HUES48 (cell line): ENCODE measurements at regions not wholly inside any gene's neighbourhood (a gene's known extent, or its start where the extent isn't known, plus 50 kb on each side); places are given as distances from the start of the nearest gene placed in this dataset.

ENCODE experiments used
- H3K27ac ChIP-seq: one replicate; pipeline ENCODE4 v1.7.0; 2013; ENCODE audit warnings: low read depth, low read length, inconsistent platforms
- H3K27me3 ChIP-seq: 2 replicates; pipeline ENCODE4 v1.6.1; 2013; ENCODE audit warnings: mild to moderate bottlenecking, low read length; ENCODE audit not compliant: control insufficient read depth, insufficient read depth
- H3K36me3 ChIP-seq: 2 replicates; pipeline ENCODE4 v1.6.1; 2013; ENCODE audit warnings: low read length; ENCODE audit not compliant: control insufficient read depth, insufficient read depth
- H3K4me1 ChIP-seq: 2 replicates; pipeline ENCODE4 v1.6.1; 2013; ENCODE audit warnings: mild to moderate bottlenecking, low read length; ENCODE audit not compliant: control insufficient read depth, insufficient read depth
- H3K4me3 ChIP-seq: 2 replicates; pipeline ENCODE4 v1.5.1; 2013; ENCODE audit warnings: mild to moderate bottlenecking, low read depth, low read length
- H3K9ac ChIP-seq: 2 replicates; pipeline ENCODE4 v1.6.1; 2013; ENCODE audit warnings: mild to moderate bottlenecking, low read depth, low read length, moderate library complexity
- H3K9me3 ChIP-seq: 2 replicates; pipeline ENCODE4 v1.6.1; 2013; ENCODE audit warnings: low read length; ENCODE audit not compliant: control insufficient read depth, insufficient read depth

- no peaks in the 10 kb centered on the region for H3K27me3 ChIP-seq
- no peaks in the 10 kb centered on the region; the same call in 1 of the 2 replicates for H3K4me1 ChIP-seq
- no peaks in the 10 kb centered on the region for H3K36me3 ChIP-seq
- H3K9me3 ChIP-seq: peaks cover 33% of the 10 kb centered on the region
- no peak overlapping the region for H3K27ac ChIP-seq
- no peak overlapping the region for H3K4me3 ChIP-seq
- no peak overlapping the region for H3K9ac ChIP-seq
These were observed 210.8 kb upstream of the C1orf174 start for GRCh38 chr1:4110888-4111287.

DNA sequence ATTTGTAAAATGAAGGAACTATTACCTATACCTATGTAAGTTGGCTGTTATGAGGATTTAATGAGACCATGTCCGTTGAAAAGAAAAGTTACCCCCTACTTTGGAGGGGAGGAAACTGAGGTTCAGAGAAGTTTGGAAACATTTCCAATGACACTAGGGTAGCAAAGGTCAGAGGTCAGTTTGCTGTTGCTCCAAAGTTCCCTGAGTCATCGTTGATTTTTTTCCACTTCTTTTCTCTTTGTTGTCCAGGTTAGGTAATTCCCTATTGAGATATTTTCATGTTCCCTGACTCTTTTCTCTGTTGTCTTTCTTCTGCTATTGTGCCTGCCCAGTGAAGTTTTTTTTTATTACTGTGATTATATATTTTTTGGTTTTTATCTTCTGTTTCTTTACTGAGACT is 213.8 kb upstream of the C1orf174 start:
- H3K27ac ChIP-seq: no peak overlapping the region
- no peaks in the 10 kb centered on the region for H3K36me3 ChIP-seq
- no peaks in the 10 kb centered on the region for H3K4me1 ChIP-seq
- no peaks in the 10 kb centered on the region for H3K27me3 ChIP-seq
- no peak overlapping the region for H3K4me3 ChIP-seq
- no peak overlapping the region for H3K9ac ChIP-seq
- H3K9me3 ChIP-seq: peaks cover 34% of the 10 kb centered on the region

GRCh38 chr1:4115191-4115900 is 215.3 kb upstream of the C1orf174 start:
- Histone ChIP-seq H3K27ac (peak overlapping the region; percentile 30), H3K4me3 (no peak overlapping the region), H3K4me1 (no peaks in the 10 kb centered on the region), H3K36me3 (no peaks in the 10 kb centered on the region), H3K9me3 (peaks cover 41% of the 10 kb centered on the region), H3K9ac (no peak overlapping the region), H3K27me3 (no peaks in the 10 kb centered on the region)

DNA sequence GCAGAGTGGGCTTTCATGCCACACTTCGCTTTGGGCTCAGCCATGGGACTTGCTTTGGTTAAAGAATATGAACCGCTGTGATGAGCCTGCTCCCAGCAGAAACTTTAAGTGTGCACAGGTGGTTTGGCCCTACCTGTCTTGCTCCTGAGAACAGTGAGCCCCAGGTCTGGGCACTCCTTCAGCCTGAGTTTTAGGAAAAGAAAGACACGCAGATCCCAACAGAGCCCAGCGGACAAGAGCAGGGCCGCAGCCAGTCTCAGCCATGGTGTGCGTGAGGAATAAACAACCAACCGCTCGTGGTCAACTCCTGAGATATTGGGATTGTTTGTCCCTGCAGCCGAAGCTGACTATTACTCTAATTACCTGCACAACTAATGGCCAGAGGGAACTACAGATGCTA is 217.1 kb upstream of the C1orf174 start:
- Histone ChIP-seq H3K9me3 (peaks cover 44% of the 10 kb centered on the region), H3K36me3 (no peaks in the 10 kb centered on the region), H3K27ac (no peak overlapping the region), H3K9ac (no peak overlapping the region), H3K27me3 (no peaks in the 10 kb centered on the region), H3K4me1 (no peaks in the 10 kb centered on the region), H3K4me3 (no peak overlapping the region)

- no peak overlapping the region for H3K27ac ChIP-seq
- no peak overlapping the region for H3K9ac ChIP-seq
- no peaks in the 10 kb centered on the region for H3K27me3 ChIP-seq
- no peaks in the 10 kb centered on the region for H3K4me1 ChIP-seq
- H3K36me3 ChIP-seq: no peaks in the 10 kb centered on the region
- no peak overlapping the region for H3K4me3 ChIP-seq
- H3K9me3 ChIP-seq: peaks cover 35% of the 10 kb centered on the region
These were observed 218.9 kb upstream of the C1orf174 start for GRCh38 chr1:4118746-4119515.

DNA sequence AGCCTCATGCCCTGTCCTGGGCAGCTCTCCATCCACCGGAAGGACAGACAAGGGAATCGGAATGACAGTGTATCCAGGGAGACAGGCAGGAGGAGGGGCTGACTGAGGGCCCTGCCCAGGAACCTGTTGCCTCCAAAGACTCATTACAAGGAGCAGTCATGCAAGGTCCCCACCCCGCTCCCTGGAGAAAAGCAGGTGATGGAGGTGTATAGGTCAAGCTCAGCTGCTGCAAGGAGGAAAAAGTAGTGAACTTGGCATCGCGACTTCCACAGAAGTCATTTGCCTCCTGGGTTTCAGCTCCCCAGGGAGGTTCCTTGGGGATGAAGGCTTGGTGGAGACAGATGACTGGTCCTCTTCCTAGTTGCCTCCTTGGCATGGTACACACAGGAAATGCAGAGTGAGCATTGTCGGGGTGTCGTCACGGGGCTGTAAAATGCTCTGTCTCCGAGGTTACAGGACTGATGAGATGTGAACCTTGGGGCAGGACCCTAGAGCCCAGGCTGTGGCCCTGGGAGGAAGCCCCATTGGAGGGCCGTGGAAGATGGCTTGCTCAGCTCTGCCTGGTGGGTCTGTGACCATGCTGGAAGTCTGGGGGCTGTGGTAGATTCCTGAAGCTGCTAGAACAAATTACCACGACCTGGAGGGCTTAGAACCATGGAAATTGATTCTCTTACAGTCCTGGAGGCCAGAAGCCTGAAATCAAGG is 219.6 kb upstream of the C1orf174 start:
- H3K27me3 ChIP-seq: no peaks in the 10 kb centered on the region
- no peaks in the 10 kb centered on the region for H3K4me1 ChIP-seq
- H3K4me3 ChIP-seq: no peak overlapping the region
- H3K9me3 ChIP-seq: peaks cover 29% of the 10 kb centered on the region
- H3K9ac ChIP-seq: no peak overlapping the region
- no peak overlapping the region for H3K27ac ChIP-seq
- no peaks in the 10 kb centered on the region for H3K36me3 ChIP-seq

DNA sequence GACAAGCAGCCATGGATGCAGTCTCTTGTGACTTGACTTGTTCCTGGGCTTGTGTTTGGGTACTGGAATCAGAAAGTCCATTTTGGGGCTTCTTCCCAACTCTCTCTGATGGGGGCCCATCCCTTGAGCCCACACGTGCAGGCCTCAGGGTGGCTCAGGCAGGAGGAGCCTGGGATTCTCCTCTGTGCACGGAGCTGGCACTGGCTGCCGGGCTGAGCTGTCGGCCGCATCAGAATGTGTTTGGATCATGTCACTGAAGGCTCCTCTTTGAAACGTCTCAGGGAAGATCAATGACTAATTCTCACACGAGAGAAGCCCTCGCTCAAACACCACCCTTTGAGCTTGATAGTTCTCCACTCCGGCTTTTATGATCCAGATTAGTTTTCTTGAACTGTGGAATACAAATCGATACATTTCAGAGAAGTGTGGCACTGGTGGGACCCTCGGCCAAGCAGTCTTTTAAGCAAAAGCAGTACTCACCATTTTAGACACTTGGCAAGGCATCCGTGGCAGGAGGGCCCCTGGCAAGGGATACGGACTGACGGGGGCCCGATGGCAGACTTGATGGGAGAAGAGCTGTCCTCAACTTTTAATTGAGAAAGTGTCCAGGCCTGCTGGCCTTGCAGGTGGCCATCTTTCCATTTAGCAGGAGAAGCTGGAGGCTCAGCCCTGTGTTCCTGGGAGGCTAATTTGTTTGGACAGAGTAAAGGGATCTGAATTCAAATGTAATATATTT is 220.7 kb upstream of the C1orf174 start:
- no peak overlapping the region for H3K4me3 ChIP-seq
- H3K27me3 ChIP-seq: no peaks in the 10 kb centered on the region
- no peak overlapping the region for H3K27ac ChIP-seq
- H3K36me3 ChIP-seq: no peaks in the 10 kb centered on the region
- H3K4me1 ChIP-seq: no peaks in the 10 kb centered on the region
- H3K9ac ChIP-seq: no peak overlapping the region
- peaks cover 20% of the 10 kb centered on the region; the same call in 1 of the 2 replicates for H3K9me3 ChIP-seq

- H3K4me1 ChIP-seq: no peaks in the 10 kb centered on the region
- H3K27ac ChIP-seq: no peak overlapping the region
- H3K9ac ChIP-seq: no peak overlapping the region
- H3K27me3 ChIP-seq: no peaks in the 10 kb centered on the region
- no peak overlapping the region for H3K4me3 ChIP-seq
- H3K36me3 ChIP-seq: no peaks in the 10 kb centered on the region
- peaks cover 20% of the 10 kb centered on the region; the same call in 1 of the 2 replicates for H3K9me3 ChIP-seq
These were observed 221.2 kb upstream of the C1orf174 start for GRCh38 chr1:4121293-4121684.

DNA sequence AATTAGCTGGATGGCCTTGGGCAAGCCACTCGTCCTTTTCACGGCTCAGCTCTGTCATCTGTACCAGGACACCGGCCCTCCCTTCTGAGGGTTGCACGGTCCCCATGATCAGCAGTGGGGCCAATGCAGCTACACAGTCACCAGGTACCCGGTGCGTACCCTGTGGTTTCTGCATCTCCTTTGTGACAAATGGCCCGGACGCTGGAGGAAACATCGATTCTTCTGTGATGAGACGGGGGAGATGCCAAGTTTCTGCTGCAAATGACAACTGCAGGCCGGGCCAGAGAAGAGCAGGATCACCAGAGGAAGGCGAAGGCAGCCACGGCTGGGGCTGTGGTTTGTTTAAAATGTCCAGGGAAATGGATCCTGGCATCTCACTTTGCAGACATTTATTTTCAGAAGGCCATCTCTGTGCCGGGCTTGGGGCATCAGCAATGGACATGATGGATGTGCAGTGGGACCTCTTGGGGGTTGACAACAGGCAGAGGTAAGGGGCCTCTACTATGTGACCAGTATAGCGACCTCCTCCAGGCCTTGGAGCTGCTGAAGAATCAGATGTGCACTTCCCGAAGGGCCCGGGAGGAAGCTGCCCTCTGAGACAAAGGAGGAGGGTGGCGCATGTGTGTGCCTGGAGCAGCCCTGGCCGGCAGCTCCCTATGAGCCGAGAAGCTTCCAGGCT is 221.9 kb upstream of the C1orf174 start:
- H3K4me3 ChIP-seq: no peak overlapping the region
- H3K9me3 ChIP-seq: peaks cover 19% of the 10 kb centered on the region; the same call in 1 of the 2 replicates
- H3K36me3 ChIP-seq: no peaks in the 10 kb centered on the region
- H3K9ac ChIP-seq: no peak overlapping the region
- no peaks in the 10 kb centered on the region for H3K4me1 ChIP-seq
- no peaks in the 10 kb centered on the region for H3K27me3 ChIP-seq
- H3K27ac ChIP-seq: no peak overlapping the region

DNA sequence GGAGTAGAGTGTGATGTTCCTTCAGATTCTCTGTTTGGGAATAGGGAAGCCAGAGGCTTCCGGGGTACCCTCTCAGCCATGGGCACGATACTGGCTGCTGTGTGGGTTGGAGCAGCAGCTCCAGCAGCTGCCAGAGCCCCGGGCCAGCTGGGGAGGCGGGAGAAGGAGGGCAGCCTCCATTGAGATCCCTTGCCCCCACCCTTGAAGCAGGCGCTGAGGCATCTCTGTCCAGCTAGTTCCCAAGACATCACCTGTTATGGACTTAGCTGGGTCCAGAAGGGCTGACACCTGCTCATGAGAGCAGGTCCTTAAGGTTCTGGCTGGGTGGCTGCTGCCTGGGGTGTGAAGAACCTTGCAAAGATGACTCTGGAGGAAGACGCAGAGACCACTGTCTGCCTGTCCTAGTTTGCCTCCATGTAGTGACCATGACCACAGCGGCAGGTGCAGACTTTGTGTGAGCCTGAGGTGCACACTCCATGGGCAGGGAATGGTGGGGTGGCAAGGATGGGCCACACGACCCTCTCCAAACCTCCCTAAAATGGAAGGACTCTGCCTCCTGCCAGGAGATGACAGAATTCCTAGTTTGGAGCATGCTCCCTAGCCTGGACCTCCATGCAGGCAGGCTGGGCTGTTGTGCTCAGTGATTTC is 222.6 kb upstream of the C1orf174 start:
- H3K27me3 ChIP-seq: no peaks in the 10 kb centered on the region
- no peaks in the 10 kb centered on the region for H3K4me1 ChIP-seq
- H3K36me3 ChIP-seq: no peaks in the 10 kb centered on the region
- no peak overlapping the region for H3K4me3 ChIP-seq
- H3K9ac ChIP-seq: no peak overlapping the region
- H3K9me3 ChIP-seq: peaks cover 18% of the 10 kb centered on the region; the same call in 1 of the 2 replicates
- no peak overlapping the region for H3K27ac ChIP-seq
